NCI-H2227 (cell line): ENCODE measurements at regions not wholly inside any gene's neighbourhood (a gene's known extent, or its start where the extent isn't known, plus 50 kb on each side); places are given as distances from the start of the nearest gene placed in this dataset.

Experiments
- DNase-seq: peaks from one replicate; lab custom pipeline; 2025; ENCODE audit not compliant: unreplicated experiment; lab: John Stamatoyannopoulos, UW

DNA sequence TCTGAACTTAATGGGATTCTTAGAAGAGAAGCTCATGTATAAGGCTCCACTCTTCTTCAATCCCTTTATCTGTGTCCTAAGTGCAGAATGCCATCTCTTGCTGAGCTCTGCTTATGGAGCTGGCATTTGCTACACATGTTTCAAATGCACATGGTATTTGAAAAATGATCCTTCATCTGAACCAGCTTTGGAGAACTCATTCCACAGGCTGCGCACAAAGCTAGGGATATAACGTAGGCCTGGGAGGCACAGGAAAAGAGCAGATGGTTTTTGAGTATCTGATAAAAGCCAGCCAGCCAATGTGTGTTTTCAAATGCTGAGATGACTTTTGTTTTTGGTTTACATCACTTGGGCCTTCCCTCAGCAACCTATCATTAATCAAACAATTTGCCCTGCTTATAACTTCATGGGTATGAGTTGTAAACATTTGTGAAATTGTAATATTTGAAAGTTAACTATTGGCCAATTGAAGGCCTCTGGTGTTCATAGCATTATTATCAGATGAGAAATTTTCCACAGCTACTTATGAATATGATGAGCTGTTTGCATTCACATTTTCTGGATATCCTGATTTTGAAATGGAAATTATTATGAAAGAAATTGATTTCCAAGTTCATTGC, 729.0 kb downstream of the FGF9 start:
- no peak for DNase-seq

DNA sequence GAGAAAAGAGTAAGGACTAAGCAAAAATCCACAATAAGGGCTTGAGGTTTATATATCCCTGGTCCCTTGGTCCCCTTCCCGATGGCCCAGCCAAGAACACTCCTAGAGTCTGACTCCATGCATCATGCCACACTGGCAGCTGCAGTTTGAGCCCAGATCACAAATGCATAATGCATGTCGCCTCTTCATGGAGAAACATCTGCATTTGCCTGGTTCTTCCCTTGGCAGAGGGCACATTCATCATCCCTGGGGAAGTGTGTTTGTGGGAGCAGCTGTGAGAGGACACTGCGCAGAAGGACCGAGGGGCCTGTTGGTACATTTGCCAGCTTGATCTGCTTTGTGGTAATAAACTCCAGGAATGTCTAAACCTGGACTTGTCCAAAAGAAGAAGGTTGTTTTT, 731.8 kb downstream of the FGF9 start:
- no peak for DNase-seq

DNA sequence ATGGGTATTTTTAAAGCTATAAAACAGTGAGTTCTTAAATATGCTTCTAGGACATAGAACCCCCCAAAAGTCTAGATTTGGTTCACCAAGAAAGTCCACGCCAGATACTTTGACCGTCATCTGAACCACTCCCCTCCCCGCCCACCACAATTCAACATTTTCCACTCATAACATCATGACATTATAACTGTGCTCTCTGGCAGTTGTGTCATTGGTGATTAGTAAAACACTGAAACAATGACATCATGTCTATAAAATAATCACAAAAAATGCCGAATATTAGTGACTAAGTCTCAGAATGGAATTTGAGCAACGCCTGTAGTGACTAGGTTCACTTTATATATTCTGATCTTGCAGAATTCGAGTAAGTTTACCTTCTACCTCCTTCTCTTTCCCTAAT, 732.3 kb downstream of the FGF9 start:
- no peak for DNase-seq

DNA sequence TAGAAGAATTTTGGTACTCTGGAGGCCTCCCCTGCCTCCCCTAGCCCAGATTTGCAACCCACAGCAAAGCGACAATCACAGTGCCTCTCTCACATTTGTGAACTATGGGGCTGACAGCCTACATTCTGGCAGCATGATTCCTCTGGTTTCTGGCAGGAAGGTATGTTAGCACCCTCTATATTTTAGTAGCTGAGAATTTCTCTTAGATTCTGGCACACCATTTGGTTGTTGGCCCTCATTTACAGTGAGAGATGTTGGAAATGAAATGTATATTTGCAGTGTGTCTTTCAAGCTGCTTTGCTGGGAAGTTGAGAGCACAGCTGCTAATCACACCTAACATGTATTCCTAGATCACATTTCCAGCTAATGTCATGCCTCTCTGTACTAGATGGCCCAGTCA, 735.0 kb downstream of the FGF9 start:
- DNase-seq: no peak

DNA sequence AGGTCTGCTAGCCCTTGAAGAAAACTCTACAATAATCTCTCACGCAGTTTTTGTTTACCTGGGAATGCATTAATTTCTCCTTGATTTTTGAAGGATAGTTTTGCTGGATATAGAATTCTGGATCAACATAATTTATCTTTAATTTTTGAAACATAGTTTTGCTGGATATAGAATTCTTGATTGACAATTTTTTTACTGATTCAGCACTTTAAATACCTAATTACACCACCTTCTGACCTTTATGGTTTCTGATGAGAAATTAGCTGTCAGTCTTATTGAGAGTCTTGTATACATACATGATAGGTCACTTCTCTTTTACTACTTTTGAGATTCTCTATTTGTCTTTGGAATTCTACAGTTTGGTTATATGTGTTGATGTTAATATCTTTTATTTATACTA, 741.6 kb downstream of the FGF9 start:
- no peak for DNase-seq

DNA sequence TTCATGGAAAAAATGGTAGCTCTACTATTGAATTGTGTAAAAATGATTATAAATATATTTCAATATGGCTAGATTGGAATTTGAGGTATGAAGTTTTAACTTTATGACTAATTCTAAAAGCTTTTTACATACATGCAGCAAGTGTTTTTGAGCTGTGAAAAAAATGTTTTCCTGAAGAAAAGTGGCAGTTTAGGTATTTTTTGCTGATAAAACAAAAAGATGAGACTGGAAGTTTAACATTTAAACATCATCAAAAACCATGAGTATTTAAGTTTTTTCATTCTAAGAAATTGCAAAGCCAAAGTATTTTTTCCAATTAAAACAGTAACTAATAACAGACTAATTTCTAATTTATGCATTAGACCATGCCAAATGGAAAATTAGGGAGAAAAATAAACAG, 751.1 kb downstream of the FGF9 start:
- DNase-seq: no peak

DNA sequence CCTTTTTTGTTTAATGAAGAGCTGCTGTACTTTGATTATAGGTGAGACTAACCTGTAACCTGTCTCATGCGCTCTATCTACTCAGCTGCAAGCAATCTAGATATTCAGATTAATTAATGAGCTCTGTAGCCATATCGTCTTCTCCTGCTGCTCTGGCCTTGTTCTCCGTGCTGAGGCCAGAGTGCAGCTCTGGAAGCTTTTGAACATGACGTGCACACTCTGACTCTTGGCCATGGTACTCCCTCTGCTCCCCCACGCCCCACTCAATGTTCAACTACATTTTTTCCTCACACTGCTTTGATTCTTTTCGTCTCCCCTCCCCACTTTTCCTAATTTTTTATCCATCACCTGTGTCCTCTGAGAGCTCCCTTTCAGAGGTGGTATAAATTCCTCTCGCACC, 751.8 kb downstream of the FGF9 start:
- no peak for DNase-seq

DNA sequence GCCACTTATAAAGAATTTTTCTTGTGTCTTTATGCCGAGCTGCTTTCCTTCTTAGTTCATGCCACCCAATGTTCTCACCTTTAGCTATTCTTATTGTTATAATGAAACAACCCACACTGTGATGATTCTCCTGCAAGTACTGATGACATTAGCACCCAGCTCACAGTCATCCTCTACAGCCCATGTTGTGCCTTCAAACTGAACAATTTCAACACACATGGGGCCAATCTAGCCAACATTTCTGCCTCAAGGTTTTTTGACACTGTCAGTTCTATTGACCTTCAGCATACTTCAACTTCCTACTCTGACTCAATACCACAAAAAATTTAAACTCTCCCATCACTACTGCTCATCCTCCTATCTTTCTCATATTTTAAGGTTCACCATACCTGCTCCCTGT, 752.4 kb downstream of the FGF9 start:
- DNase-seq: no peak

DNA sequence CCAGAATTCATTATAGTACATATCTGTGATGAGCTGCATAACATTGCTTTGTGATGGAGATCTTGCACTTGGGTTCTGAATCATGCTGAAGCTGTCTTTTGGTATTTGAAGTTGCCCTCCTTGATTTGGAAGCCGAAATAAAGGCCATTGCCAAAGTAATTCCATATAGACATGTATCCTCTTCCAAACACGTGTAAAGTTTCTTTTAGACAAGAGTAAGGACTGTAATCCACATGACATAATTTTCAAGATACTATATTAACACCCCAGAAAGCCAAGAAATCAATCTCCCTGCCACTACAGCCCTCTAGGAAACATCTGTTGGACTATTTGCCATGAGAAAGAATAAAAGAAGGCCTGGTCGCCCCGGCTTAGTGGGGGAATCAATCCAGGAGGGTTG, 754.2 kb downstream of the FGF9 start:
- DNase-seq: no peak

DNA sequence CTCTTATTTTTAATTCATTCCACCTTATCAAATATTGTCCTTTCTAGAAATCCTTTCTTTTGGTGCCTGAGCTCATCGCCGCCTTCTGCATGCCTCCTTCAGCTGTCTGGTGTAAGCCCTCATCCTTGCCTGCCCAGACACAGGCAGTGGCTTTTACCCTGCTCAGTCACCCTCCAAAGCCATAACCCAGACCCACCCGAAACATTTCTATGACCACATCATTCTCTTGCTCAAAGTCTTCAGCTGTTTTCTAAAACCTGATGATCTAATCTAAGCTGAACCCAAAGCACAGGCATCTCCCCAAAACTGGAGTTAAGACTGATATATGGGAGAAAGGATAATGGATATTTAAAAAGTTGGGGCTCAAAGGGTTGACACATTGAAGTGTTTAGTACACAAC, 753.7 kb upstream of the SGCG start:
- no peak for DNase-seq

DNA sequence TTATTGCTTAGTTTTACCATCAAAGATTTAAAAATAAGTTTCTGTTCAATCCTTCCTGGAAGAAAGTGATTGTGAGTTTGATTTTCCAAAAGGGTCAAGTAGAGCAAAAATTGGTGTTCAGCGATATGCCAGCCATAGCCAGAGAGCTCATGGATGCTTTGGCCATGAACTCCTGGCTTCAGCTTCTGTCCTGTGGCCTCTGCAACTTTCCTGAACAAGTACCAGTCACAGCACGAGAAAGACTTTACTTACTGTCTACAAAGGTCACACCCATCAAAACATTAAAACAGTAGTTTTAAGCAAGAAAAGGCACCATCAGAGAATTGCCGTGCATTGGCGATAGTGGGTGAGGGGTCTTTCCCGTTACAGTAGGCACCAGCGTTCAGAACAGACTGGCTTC, 753.0 kb upstream of the SGCG start:
- no peak for DNase-seq

DNA sequence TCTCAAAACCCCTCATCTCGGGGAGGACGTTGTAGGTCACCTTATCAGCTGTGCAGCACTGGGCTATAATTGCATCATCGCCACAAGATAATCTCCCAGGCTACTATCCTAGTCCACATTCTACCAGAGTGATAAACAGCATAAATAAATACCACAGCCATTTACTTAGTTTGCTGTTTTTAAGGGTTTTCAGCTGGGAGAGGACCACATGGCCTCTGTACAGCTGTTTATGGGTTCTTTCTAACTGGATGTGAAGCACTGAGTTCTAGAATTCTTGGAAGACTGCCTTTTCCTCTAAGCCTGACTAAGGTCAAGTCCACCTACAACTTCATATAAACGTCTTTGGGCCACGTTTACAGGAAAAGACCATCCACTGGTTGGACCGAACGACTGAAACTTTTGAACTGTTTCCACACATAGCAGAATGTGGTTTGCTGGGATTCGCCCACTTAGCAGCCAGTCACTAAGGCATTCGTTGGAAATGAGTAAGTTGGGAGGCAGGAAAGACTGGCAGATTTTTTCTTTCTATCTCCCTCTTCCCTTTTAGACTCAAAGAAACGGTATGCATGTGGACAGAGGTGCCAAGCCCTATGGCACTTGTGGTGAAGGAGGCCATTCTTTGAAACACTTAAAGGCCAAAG, 752.5 kb upstream of the SGCG start:
- DNase-seq: no peak

DNA sequence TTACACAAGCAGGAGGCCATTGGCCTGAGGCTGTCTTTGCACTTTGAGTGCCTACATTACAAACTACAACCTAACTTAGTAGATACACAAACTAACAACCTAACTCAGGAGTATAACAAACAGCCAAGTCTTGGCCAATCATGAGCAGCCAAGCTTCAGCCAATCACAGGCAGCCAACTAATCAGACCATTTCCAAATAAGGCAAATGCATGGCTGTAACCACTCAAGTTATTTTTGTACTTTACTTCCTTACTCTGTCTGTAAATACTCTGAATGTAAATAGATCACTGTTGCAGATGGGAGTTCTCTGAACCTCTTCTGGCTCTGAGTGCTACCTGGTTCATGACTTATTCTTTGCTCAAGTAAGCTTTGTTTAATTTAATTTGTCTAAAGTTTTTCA, 748.1 kb upstream of the SGCG start:
- no peak for DNase-seq

DNA sequence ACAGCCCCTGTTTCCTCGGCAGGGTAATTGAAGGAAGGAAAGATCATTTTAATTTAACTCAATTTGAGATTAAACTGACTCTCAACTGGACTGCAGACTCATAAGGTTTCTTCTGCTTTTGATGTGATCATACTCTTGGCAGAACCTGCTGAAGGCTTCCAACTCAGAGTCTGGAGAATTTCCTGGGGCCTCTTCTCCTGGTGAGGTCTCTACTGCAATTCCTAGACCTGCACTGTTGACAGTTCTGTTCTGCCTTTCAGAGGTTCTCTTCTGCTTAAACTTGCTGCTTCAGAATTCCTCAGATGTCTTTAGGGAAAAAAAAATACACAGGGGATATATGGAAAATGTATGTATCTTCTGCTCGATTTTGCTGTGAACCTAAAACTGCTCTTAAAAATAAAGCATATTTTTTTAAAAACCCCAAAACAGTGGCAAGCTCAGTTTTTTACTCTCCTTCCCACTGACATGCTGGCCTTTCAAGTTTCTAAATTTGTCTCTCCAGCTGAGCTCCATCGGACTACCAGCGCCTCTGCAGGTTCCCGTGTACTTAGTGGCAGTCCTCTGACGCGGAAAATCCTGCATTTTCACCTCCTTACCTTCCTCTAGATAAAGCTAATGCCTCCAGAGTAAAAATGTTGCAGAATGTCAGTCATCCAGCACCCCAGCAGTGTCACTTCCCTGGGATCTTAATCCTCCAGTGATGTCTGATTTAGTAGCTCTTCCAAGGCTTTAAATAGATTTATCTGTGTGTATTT, 733.5 kb upstream of the SGCG start:
- no peak for DNase-seq

DNA sequence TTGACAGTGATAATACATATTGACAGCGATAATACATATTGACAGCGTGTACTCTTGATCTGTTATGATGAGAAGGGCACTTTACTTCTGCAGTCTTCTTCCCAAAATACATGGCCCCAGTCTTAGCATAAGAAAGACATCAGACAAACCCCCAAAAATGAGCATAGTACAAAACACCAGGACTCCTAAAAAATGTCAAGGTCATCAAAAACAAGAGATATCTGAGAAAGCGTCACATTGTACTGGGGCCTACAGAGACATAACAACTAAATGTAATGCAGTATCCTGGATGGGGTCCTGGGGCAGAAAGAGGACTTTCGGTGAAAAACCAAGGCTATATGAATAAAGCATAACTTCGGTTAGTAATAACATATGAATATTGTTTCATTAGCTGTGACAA, 731.5 kb upstream of the SGCG start:
- DNase-seq: no peak

DNA sequence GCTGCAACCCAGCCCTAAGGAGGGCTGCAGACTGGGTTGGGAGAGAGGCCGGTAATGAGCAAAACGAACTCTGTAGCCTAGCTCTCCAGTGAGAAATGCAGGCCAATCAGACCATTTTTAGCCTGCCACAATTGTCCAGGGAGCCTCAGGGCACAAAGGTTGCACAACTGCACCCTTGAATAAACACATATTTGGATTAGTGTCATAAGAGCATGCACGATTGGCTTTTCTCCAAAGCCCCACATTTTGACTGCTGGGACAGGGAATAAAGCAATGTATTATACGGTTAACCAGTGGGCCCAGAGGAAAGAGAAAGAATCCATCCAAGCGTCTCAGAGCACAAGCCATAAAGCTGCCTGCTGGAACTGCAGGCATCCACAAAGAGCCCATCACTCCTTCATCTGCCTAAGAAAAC, 729.4 kb upstream of the SGCG start:
- no peak for DNase-seq

DNA sequence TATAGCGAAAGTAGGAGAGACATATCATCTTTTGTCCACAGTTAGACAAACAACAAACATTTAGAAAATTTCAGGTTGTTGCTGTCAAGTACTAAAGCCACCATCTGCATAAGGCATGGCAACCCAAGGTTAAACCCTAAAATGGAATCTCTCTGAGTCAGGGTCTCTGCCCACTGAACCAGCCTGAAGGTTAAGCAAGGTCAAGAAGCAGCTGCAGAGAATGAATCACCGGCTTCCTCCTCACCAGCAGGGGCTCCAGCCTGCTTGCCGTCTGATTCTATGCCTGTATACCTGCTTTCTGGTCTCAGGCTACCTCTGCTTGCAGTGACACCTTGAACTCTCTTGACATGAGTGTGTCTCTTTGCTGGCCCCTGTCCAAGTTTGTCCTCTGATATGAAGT, 726.2 kb upstream of the SGCG start:
- no peak for DNase-seq

DNA sequence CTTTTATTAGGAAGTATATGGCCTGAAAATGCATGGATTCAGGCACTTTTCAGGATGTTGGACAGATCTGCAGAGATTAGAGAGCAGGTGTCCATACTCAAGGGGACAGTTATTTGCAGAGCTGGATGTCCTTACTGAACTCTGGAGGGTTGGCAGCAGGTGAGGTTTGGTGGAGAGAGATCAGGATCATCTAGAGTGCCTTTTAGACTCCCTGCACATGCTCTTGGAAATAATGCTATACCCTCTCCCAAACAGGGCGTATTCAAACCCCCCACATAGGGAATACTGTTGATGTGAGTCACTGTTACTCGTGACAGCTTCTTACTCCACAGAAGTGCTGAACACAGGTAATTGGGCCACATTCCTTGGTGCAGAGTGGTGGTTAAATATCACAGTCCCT, 725.7 kb upstream of the SGCG start:
- no peak for DNase-seq

DNA sequence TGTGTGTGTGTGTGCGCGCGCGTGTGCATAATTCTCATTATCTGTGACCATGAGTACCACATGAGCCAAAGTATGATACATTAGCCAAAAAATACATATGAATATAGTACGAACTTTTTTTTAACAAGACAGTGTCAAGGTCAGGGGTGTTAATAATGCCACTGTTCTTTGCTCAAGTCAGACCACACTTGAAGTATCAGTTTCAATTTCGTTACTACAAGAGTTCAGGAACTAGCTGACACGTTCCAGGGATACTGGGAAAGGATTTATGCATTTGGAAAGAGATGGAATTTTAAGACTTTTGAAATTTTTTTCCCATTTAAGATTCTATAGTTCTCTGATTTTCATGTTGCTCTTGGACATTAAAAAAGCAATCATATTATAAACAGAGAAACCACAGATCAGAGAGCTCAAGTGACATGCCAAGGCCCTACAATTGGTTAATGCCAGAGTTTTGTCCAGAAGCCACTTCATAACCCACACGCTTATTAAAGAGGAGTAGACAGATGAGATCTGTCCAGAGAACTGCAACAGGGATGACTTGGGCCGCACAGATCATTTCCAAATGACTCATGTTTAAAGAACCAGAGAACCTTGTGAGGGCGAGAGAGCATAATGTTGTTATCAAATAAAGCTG, 718.8 kb upstream of the SGCG start:
- no peak for DNase-seq

DNA sequence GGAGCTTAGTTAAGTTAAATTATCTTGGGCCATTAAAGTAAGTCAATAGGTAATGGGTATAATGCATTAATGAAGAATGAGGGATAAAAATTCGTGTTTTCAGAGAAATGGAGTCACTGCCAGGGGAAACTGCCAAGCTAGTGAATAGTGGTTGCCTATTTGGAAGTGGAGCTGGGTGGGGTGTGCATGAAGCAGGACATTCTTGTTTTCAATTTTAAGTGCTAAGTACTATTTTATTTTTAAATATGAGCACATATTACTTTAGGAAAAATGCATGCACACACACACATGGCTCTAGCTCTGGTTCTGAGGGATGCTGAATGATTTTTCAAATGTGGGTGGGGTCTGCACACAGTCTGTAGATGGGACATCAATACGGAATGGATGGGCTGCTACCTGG, 717.7 kb upstream of the SGCG start:
- DNase-seq: no peak

DNA sequence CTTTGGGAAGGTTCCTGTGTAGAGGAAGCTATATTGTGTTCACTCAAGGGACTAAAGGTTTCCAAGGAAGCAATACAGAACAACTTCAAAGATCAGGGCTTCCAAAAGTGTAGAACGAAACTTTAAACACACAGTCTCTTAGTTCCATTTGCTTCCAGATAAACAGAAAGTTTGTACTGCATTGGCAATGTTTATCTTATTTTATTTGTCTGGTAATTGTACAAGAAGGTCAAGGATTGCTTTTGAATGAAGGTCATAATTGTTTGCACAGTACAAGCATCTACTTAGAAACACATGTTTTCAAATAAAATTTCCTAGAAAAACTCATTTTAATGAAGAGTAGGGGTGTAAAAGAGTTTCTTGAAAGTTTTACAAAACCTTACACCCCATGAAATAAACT, 712.7 kb upstream of the SGCG start:
- DNase-seq: no peak

DNA sequence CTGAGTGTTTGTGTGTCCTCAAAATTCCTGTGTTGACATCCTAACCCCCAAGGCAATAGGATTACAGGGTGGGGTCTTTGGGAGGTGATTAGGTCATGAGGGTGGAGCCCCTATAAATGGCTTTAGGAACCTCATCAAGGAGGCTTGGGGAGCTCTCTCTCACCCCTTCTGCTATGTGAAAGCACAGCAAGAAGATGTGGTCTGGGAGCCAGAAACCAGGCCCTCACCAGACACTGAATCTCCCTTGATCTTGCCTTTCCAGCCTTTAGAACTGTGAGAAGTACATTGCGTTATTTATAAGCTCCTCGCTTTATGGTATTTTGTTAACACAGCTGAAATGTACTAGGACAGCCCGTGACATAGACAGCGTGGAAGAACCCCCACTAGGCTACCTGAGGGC, 712.0 kb upstream of the SGCG start:
- DNase-seq: no peak
